ENCODE measurements at regions not wholly inside any gene's neighbourhood (a gene's known extent, or its start where the extent isn't known, plus 50 kb on each side); places are given as distances from the start of the nearest gene placed in this dataset.

DNA sequence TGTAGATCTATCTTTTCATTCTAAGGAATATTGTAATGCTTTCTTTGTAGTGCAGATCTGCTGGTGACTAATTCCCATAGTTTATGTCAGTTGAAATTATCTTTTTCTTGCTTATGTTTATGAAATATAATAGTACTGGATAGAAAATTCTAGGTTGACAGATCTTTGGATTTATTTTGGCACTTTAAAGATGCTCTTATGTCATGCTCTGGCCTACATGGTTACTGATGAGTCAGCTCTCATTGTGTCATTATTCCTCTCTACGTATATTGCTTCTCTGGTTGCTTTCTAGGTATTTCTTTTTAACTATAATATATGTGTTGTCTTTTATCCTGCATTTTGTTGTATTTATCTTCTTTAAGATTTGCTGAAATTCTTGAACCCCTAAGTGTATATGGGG lies 955.5 kb upstream of the CHORDC1 start:
- no peak overlapping the region for H3K4me2 ChIP-seq (ENCODE audit: low read length)
- no peak overlapping the region for H2AFZ ChIP-seq (ENCODE audit: low read depth, low read length)
- H3K9ac ChIP-seq (ENCODE audit: low read length), result no peak overlapping the region
- H3K36me3 ChIP-seq (replicated peaks; ENCODE audit: low read depth, low read length), result no peaks in the 10 kb centered on the region
- no peak overlapping the region for H3K4me3 ChIP-seq (ENCODE audit: low read length)
- no peaks in the 10 kb centered on the region for H4K20me1 ChIP-seq (ENCODE audit: insufficient read depth, low read length)
- H3K4me1 ChIP-seq (ENCODE audit: low read length), result no peaks in the 10 kb centered on the region
- no peak overlapping the region for H3K27ac ChIP-seq (ENCODE audit: low read length)
- peaks cover 9% of the 10 kb centered on the region; the same call in 1 of the 2 replicates for H3K9me3 ChIP-seq (ENCODE audit: insufficient read depth, low read length)
- no peak for TF ChIP-seq EZH2phosphoT487 (IDR thresholded peaks at IDR 0.05; ENCODE audit: low read depth)
- TF ChIP-seq, protein P1, sequence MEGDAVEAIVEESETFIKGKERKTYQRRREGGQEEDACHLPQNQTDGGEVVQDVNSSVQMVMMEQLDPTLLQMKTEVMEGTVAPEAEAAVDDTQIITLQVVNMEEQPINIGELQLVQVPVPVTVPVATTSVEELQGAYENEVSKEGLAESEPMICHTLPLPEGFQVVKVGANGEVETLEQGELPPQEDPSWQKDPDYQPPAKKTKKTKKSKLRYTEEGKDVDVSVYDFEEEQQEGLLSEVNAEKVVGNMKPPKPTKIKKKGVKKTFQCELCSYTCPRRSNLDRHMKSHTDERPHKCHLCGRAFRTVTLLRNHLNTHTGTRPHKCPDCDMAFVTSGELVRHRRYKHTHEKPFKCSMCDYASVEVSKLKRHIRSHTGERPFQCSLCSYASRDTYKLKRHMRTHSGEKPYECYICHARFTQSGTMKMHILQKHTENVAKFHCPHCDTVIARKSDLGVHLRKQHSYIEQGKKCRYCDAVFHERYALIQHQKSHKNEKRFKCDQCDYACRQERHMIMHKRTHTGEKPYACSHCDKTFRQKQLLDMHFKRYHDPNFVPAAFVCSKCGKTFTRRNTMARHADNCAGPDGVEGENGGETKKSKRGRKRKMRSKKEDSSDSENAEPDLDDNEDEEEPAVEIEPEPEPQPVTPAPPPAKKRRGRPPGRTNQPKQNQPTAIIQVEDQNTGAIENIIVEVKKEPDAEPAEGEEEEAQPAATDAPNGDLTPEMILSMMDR (IDR thresholded peaks at IDR 0.05; ENCODE audit: low read depth, low read length), result no peak
- no peaks in the 10 kb centered on the region for H3K27me3 ChIP-seq (ENCODE audit: low read depth, low read length)
- H3K79me2 ChIP-seq (ENCODE audit: low read length), result no peaks in the 10 kb centered on the region

DNA sequence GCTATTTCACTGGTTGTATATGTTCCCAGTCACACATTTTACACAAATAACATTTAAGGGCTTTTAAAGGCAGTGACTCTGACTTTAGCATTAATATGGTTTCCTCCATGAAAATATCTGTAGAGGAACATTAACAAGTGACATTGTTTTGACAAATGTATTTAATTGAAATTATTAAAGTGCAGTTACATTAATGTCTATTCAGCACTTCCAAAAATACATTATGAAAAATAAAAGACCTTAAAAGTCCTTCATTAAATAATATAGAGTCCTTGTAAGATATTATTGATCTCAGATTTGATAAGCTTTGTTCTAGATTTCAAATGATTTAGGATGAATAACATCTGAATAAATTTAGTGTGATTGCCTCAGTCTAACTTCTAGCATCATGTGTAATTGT lies 951.9 kb upstream of the CHORDC1 start:
- no peak overlapping the region for H3K27ac ChIP-seq (ENCODE audit: low read length)
- peaks cover 5% of the 10 kb centered on the region for H3K4me1 ChIP-seq (ENCODE audit: low read length)
- TF ChIP-seq, protein P1 (IDR thresholded peaks at IDR 0.05; ENCODE audit: low read depth, low read length), result no peak
- TF ChIP-seq EZH2phosphoT487 (IDR thresholded peaks at IDR 0.05; ENCODE audit: low read depth), result no peak
- H3K79me2 ChIP-seq (ENCODE audit: low read length), result no peaks in the 10 kb centered on the region
- no peak overlapping the region for H2AFZ ChIP-seq (ENCODE audit: low read depth, low read length)
- no peaks in the 10 kb centered on the region for H3K9me3 ChIP-seq (ENCODE audit: insufficient read depth, low read length)
- no peak overlapping the region for H3K4me2 ChIP-seq (ENCODE audit: low read length)
- no peaks in the 10 kb centered on the region for H4K20me1 ChIP-seq (ENCODE audit: insufficient read depth, low read length)
- H3K36me3 ChIP-seq (replicated peaks; ENCODE audit: low read depth, low read length), result no peaks in the 10 kb centered on the region
- H3K4me3 ChIP-seq (ENCODE audit: low read length), result no peak overlapping the region
- H3K27me3 ChIP-seq (ENCODE audit: low read depth, low read length), result no peaks in the 10 kb centered on the region
- no peak overlapping the region for H3K9ac ChIP-seq (ENCODE audit: low read length)

DNA sequence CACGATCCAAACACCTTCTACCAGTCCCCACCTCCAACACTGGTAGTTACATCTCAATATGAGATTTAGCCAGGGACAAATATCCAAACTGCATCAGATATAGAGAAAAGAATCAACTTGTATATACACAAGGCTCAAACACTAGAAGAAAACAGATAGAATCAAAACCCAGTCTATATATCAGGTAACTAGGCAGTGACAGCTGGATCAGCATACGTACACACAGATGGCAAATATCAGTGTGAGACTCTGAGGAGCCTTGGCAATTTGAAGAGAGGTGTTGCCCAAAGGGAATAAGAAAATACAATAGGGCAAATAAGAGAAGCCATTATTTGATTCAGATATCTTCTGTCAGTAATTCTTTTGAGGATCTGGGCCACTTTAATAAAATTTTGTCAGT lies 951.3 kb upstream of the CHORDC1 start:
- Histone ChIP-seq H4K20me1 (ENCODE audit: insufficient read depth, low read length) (no peaks in the 10 kb centered on the region), H3K4me1 (ENCODE audit: low read length) (peaks cover 5% of the 10 kb centered on the region), H3K27ac (ENCODE audit: low read length) (no peak overlapping the region), H3K9ac (ENCODE audit: low read length) (no peak overlapping the region), H3K36me3 (replicated peaks; ENCODE audit: low read depth, low read length) (no peaks in the 10 kb centered on the region), H2AFZ (ENCODE audit: low read depth, low read length) (no peak overlapping the region), H3K4me2 (ENCODE audit: low read length) (no peak overlapping the region), H3K4me3 (ENCODE audit: low read length) (no peak overlapping the region), H3K27me3 (ENCODE audit: low read depth, low read length) (no peaks in the 10 kb centered on the region), H3K9me3 (ENCODE audit: insufficient read depth, low read length) (no peaks in the 10 kb centered on the region), H3K79me2 (ENCODE audit: low read length) (no peaks in the 10 kb centered on the region)
- no peak for TF ChIP-seq EZH2phosphoT487 (IDR thresholded peaks at IDR 0.05; ENCODE audit: low read depth)

DNA sequence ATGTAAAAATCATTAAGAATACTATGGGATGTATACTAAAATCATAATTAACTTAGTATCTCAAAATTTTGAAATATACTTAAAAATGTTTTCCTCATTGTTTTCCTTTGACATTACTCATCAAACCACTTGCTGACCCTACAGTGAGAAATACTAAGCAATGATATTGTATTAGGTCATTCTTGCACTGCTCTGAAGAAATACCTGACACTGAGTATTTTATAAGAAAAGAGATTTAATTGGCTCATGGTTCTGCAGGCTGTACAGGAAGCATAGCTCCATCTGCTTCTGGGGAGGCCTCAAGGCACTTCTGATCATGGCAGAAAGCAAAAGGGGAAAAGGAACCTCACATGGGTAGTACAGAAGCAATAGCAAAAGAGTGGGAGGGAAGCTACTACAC lies 950.9 kb upstream of the CHORDC1 start:
- Histone ChIP-seq H3K9me3 (ENCODE audit: insufficient read depth, low read length) (no peaks in the 10 kb centered on the region), H4K20me1 (ENCODE audit: insufficient read depth, low read length) (no peaks in the 10 kb centered on the region), H3K27me3 (ENCODE audit: low read depth, low read length) (no peaks in the 10 kb centered on the region), H3K27ac (ENCODE audit: low read length) (no peak overlapping the region), H3K36me3 (replicated peaks; ENCODE audit: low read depth, low read length) (no peaks in the 10 kb centered on the region), H2AFZ (ENCODE audit: low read depth, low read length) (no peak overlapping the region), H3K4me1 (ENCODE audit: low read length) (peaks cover 5% of the 10 kb centered on the region), H3K4me3 (ENCODE audit: low read length) (no peak overlapping the region), H3K9ac (ENCODE audit: low read length) (no peak overlapping the region), H3K4me2 (ENCODE audit: low read length) (no peak overlapping the region), H3K79me2 (ENCODE audit: low read length) (no peaks in the 10 kb centered on the region)
- TF ChIP-seq, protein P1 (IDR thresholded peaks at IDR 0.05; ENCODE audit: low read depth, low read length), result no peak
- TF ChIP-seq EZH2phosphoT487 (IDR thresholded peaks at IDR 0.05; ENCODE audit: low read depth), result no peak

DNA sequence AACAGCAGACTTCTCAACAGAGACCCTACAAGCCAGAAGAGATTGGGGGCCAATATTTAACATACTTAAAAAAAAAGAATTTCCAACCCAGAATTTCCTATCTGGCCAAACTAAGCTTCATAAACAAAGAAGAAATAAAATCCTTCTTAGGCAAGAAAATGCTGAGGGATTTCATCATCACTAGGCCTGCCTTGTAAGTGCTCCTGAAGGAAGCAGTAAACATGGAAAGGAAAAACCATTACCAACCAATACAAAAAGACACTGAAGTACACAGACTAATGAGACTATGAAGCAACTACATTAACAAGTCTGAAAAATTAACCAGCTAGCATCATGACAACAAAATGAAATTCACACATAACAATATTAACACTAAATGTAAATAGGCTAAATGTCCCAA lies 947.9 kb upstream of the CHORDC1 start:
- Histone ChIP-seq H3K4me2 (ENCODE audit: low read length) (no peak overlapping the region), H2AFZ (ENCODE audit: low read depth, low read length) (no peak overlapping the region), H3K4me1 (ENCODE audit: low read length) (peaks cover 5% of the 10 kb centered on the region), H3K9me3 (ENCODE audit: insufficient read depth, low read length) (no peaks in the 10 kb centered on the region), H4K20me1 (ENCODE audit: insufficient read depth, low read length) (no peaks in the 10 kb centered on the region), H3K79me2 (ENCODE audit: low read length) (no peaks in the 10 kb centered on the region), H3K9ac (ENCODE audit: low read length) (no peak overlapping the region), H3K27me3 (ENCODE audit: low read depth, low read length) (no peaks in the 10 kb centered on the region), H3K4me3 (ENCODE audit: low read length) (no peak overlapping the region), H3K36me3 (replicated peaks; ENCODE audit: low read depth, low read length) (no peaks in the 10 kb centered on the region), H3K27ac (ENCODE audit: low read length) (no peak overlapping the region)
- TF ChIP-seq, protein P1 (IDR thresholded peaks at IDR 0.05; ENCODE audit: low read depth, low read length), result no peak
- TF ChIP-seq EZH2phosphoT487 (IDR thresholded peaks at IDR 0.05; ENCODE audit: low read depth), result no peak
